Thyroid gland (tissue), 4 donors: ENCODE measurements at regions not wholly inside any gene's neighbourhood (a gene's known extent, or its start where the extent isn't known, plus 50 kb on each side); places are given as distances from the start of the nearest gene placed in this dataset.

Source experiments
- POLR2A ChIP-seq, 2 donors: fragments of 450-650 bp; IDR thresholded peaks; one replicate each; pipeline ENCODE4 v1.6.1; 2017; ENCODE audit warnings: antibody characterized with exemption in 2 of 2, mild to moderate bottlenecking in 2 of 2, moderate library complexity in 1 of 2
- TF ChIP-seq, protein P1 (sequence below), 6 experiments: fragments of 200-600 bp in 3 of 6; fragments of 450-650 bp in 3 of 6; sonication (generic) in 3 of 6; IDR thresholded peaks; one replicate each; pipeline ENCODE4 v1.5.1; 2016 to 2019; ENCODE audit warnings: antibody characterized with exemption in 6 of 6, mild to moderate bottlenecking in 2 of 6, inconsistent platforms in 1 of 6, moderate library complexity in 1 of 6

DNA sequence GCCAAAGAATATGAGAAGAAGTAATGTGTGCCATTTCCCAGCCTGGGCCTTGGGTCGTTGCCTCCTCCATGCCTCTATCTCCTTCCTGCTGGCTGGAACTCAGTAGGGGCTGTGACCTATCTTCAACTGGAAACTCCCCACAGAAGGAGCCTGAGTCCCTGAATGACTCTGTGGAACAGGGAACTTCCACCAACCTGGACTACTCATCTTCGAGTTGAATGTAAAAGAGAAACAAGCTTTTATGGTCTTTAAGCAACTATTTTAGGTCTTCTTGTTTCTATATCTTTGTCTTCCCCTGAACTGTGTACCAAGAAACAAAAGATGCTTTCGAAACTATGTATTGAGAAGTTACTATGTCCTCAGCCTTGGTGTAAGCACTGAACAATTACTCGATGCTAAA is 355.3 kb upstream of the NR2F2 start:
- TF ChIP-seq, protein P1, sequence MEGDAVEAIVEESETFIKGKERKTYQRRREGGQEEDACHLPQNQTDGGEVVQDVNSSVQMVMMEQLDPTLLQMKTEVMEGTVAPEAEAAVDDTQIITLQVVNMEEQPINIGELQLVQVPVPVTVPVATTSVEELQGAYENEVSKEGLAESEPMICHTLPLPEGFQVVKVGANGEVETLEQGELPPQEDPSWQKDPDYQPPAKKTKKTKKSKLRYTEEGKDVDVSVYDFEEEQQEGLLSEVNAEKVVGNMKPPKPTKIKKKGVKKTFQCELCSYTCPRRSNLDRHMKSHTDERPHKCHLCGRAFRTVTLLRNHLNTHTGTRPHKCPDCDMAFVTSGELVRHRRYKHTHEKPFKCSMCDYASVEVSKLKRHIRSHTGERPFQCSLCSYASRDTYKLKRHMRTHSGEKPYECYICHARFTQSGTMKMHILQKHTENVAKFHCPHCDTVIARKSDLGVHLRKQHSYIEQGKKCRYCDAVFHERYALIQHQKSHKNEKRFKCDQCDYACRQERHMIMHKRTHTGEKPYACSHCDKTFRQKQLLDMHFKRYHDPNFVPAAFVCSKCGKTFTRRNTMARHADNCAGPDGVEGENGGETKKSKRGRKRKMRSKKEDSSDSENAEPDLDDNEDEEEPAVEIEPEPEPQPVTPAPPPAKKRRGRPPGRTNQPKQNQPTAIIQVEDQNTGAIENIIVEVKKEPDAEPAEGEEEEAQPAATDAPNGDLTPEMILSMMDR (IDR thresholded peaks at IDR 0.05): no peak
- no peak for TF ChIP-seq POLR2A (IDR thresholded peaks at IDR 0.05)
